DND-41 (cell line): ENCODE measurements at regions not wholly inside any gene's neighbourhood (a gene's known extent, or its start where the extent isn't known, plus 50 kb on each side); places are given as distances from the start of the nearest gene placed in this dataset.

ENCODE experiments used
- ATAC-seq: fragments of 200-7000 bp; cut with Tn5 transposase; 3 replicates; pipeline ENCODE4 v1.9.1; 2021; ENCODE audit warnings: low read depth; ENCODE audit not compliant: insufficient read depth
- DNase-seq: peaks from one replicate; pipeline ENCODE4 v3.0.0-alpha.2; 2020
- H2AFZ ChIP-seq: 2 replicates; pipeline ENCODE4 v1.6.0; 2012; ENCODE audit warnings: low read depth, low read length
- H3K27ac ChIP-seq: 2 replicates; pipeline ENCODE4 v1.5.1; 2012; ENCODE audit warnings: low read length, inconsistent platforms
- H3K27me3 ChIP-seq: fragments of 200-600 bp; sonication (generic); 2 replicates; pipeline ENCODE4 v1.6.0; 2012; ENCODE audit warnings: low read length, mild to moderate bottlenecking, inconsistent platforms; ENCODE audit not compliant: insufficient read depth, poor library complexity
- H3K36me3 ChIP-seq: 2 replicates; pipeline ENCODE4 v1.5.1; 2012; ENCODE audit warnings: low read length, inconsistent platforms; ENCODE audit not compliant: insufficient read depth
- H3K4me1 ChIP-seq: 2 replicates; pipeline ENCODE4 v1.5.1; 2012; ENCODE audit warnings: mild to moderate bottlenecking, low read length; ENCODE audit not compliant: insufficient read depth
- H3K4me2 ChIP-seq: 2 replicates; pipeline ENCODE4 v1.6.0; 2012; ENCODE audit warnings: mild to moderate bottlenecking, moderate library complexity, low read length, inconsistent platforms; ENCODE audit not compliant: insufficient read depth
- H3K4me3 ChIP-seq, 2 experiments: fragments of 200-600 bp in 1 of 2; shearing (Covaris generic) in 1 of 2; 2 replicates each; pipeline ENCODE4 v1.5.1; 2012 to 2016; ENCODE audit warnings: inconsistent platforms in 2 of 2, low read length in 2 of 2, mild to moderate bottlenecking in 2 of 2, low read depth in 1 of 2, moderate library complexity in 1 of 2
- H3K79me2 ChIP-seq: 2 replicates; pipeline ENCODE4 v1.6.0; 2012; ENCODE audit warnings: low read length, inconsistent platforms; ENCODE audit not compliant: insufficient read depth
- H3K9ac ChIP-seq: 2 replicates; pipeline ENCODE4 v1.6.0; 2012; ENCODE audit warnings: low read depth, mild to moderate bottlenecking, inconsistent platforms, low read length, moderate library complexity
- H3K9me3 ChIP-seq: 2 replicates; pipeline ENCODE4 v1.5.1; 2012; ENCODE audit warnings: low read length, moderate library complexity, mild to moderate bottlenecking, inconsistent platforms; ENCODE audit not compliant: insufficient read depth, severe bottlenecking
- H4K20me1 ChIP-seq: 2 replicates; pipeline ENCODE4 v1.6.0; 2012; ENCODE audit warnings: low read length; ENCODE audit not compliant: insufficient read depth
- EZH2 ChIP-seq: IDR thresholded peaks from 3 replicates; pipeline ENCODE4 v1.6.1; 2012; ENCODE audit warnings: borderline replicate concordance, low read depth, mild to moderate bottlenecking, moderate library complexity, low read length, inconsistent platforms; ENCODE audit not compliant: severe bottlenecking
- TF ChIP-seq, protein P1 (sequence below): IDR thresholded peaks from 2 replicates; pipeline ENCODE4 v1.5.1; 2012; ENCODE audit warnings: borderline replicate concordance, low read length, moderate library complexity, mild to moderate bottlenecking; ENCODE audit not compliant: poor library complexity, severe bottlenecking; ENCODE audit errors: extremely low read depth

DNA sequence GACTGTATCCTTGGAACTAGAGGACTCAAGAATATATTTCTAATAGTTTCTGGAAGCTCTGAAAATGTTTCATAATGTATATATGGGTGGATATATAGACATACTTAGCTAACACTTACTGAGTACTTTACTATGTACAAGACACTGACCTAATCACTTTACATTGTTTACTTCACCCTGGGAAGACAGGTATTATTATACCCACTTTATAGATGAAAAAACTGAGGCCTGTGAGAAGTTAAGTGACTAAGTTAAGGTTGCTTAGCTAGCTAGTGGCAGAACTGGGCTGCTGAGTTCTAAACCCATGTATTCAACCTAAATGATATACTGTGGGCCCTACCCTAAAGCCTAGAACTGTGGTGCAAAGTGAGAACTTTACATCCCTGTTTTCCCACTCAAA, 79.1 kb upstream of the SSTR1 start:
- Histone ChIP-seq H3K9me3 (no peaks in the 10 kb centered on the region), H3K4me3 (no peak overlapping the region), H2AFZ (no peak overlapping the region), H3K27ac (no peak overlapping the region), H3K36me3 (no peaks in the 10 kb centered on the region), H3K79me2 (no peaks in the 10 kb centered on the region), H3K27me3 (no peaks in the 10 kb centered on the region), H4K20me1 (no peaks in the 10 kb centered on the region), H3K4me2 (no peak overlapping the region), H3K4me1 (no peaks in the 10 kb centered on the region), H3K9ac (no peak overlapping the region)
- DNase-seq, result no peak
- no peak for ATAC-seq
- TF ChIP-seq, protein P1, sequence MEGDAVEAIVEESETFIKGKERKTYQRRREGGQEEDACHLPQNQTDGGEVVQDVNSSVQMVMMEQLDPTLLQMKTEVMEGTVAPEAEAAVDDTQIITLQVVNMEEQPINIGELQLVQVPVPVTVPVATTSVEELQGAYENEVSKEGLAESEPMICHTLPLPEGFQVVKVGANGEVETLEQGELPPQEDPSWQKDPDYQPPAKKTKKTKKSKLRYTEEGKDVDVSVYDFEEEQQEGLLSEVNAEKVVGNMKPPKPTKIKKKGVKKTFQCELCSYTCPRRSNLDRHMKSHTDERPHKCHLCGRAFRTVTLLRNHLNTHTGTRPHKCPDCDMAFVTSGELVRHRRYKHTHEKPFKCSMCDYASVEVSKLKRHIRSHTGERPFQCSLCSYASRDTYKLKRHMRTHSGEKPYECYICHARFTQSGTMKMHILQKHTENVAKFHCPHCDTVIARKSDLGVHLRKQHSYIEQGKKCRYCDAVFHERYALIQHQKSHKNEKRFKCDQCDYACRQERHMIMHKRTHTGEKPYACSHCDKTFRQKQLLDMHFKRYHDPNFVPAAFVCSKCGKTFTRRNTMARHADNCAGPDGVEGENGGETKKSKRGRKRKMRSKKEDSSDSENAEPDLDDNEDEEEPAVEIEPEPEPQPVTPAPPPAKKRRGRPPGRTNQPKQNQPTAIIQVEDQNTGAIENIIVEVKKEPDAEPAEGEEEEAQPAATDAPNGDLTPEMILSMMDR, result no peak
- no peak for TF ChIP-seq EZH2

GRCh38 chr14:38129192-38129591, 78.5 kb upstream of the SSTR1 start:
- ATAC-seq (no peak), DNase-seq (no peak)
- H3K9ac ChIP-seq, result no peak overlapping the region
- H4K20me1 ChIP-seq, result no peaks in the 10 kb centered on the region
- no peak overlapping the region for H3K4me2 ChIP-seq
- no peaks in the 10 kb centered on the region for H3K27me3 ChIP-seq
- TF ChIP-seq, protein P1, result no peak
- TF ChIP-seq EZH2, result no peak
- no peak overlapping the region for H3K27ac ChIP-seq
- H3K79me2 ChIP-seq, result no peaks in the 10 kb centered on the region
- no peaks in the 10 kb centered on the region for H3K9me3 ChIP-seq
- no peak overlapping the region for H3K4me3 ChIP-seq
- no peaks in the 10 kb centered on the region for H3K36me3 ChIP-seq
- no peaks in the 10 kb centered on the region for H3K4me1 ChIP-seq
- H2AFZ ChIP-seq, result no peak overlapping the region

DNA sequence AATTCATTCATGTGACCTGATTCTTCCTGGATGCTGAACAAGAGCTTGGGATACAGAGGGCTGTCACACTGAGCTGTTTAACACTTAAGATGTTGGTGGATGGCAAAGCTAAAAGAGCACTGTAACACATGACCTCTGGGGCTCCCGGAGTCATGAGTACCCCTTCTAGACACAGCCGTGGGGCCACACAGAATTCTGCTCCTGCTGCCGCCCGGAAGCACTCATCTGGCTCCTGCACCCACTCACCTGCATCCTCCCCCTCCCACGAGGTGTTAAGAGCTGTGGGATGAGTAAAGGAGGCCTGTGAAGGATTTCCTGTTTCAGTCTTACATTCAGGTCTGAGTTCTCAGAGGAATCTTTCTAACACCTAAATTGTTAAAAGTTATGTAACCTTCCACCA, 78.0 kb upstream of the SSTR1 start:
- Histone ChIP-seq H3K79me2 (no peaks in the 10 kb centered on the region), H3K9ac (no peak overlapping the region), H3K4me3 (no peak overlapping the region), H3K4me2 (no peak overlapping the region), H3K9me3 (no peaks in the 10 kb centered on the region), H3K27me3 (no peaks in the 10 kb centered on the region), H4K20me1 (no peaks in the 10 kb centered on the region), H3K27ac (no peak overlapping the region), H2AFZ (no peak overlapping the region), H3K4me1 (no peaks in the 10 kb centered on the region), H3K36me3 (no peaks in the 10 kb centered on the region)
- no peak for DNase-seq
- TF ChIP-seq, protein P1, result no peak
- no peak for TF ChIP-seq EZH2
- no peak for ATAC-seq

GRCh38 chr14:38134416-38135030, 73.2 kb upstream of the SSTR1 start:
- Histone ChIP-seq H3K79me2 (no peaks in the 10 kb centered on the region), H3K9ac (no peak overlapping the region), H3K9me3 (no peaks in the 10 kb centered on the region), H2AFZ (no peak overlapping the region), H3K4me2 (no peak overlapping the region), H3K27ac (no peak overlapping the region), H3K4me1 (no peaks in the 10 kb centered on the region), H3K36me3 (no peaks in the 10 kb centered on the region), H3K4me3 (no peak overlapping the region), H4K20me1 (no peaks in the 10 kb centered on the region), H3K27me3 (no peaks in the 10 kb centered on the region)
- TF ChIP-seq EZH2, result no peak
- DNase-seq (no peak), ATAC-seq (no peak)
